SK-N-MC (cell line): ENCODE measurements at regions not wholly inside any gene's neighbourhood (a gene's known extent, or its start where the extent isn't known, plus 50 kb on each side); places are given as distances from the start of the nearest gene placed in this dataset.

ENCODE experiments used
- EZH2 ChIP-seq: fragments of 200-600 bp; sonication (generic); IDR thresholded peaks from one replicate; pipeline ENCODE4 v1.6.1; 2017; ENCODE audit warnings: antibody characterized with exemption
- FOXP2 ChIP-seq: optimal IDR thresholded peaks from 2 replicates; pipeline ENCODE3; 2011; ENCODE audit warnings: mild to moderate bottlenecking, moderate library complexity; ENCODE audit not compliant: insufficient read depth; ENCODE audit errors: extremely low read length, control extremely low read depth
- POLR2AphosphoS5 ChIP-seq: IDR thresholded peaks from 2 replicates; pipeline ENCODE4 v1.6.1; 2012; ENCODE audit warnings: mild to moderate bottlenecking, low read depth, low read length, borderline replicate concordance

- TF ChIP-seq POLR2AphosphoS5: no peak
- no peak for TF ChIP-seq EZH2
- no peak for TF ChIP-seq FOXP2
Measured at GRCh38 chr20:58575776-58576602, 60.8 kb upstream of the APCDD1L start.
